ENCODE measurements at regions not wholly inside any gene's neighbourhood (a gene's known extent, or its start where the extent isn't known, plus 50 kb on each side); places are given as distances from the start of the nearest gene placed in this dataset.

DNA sequence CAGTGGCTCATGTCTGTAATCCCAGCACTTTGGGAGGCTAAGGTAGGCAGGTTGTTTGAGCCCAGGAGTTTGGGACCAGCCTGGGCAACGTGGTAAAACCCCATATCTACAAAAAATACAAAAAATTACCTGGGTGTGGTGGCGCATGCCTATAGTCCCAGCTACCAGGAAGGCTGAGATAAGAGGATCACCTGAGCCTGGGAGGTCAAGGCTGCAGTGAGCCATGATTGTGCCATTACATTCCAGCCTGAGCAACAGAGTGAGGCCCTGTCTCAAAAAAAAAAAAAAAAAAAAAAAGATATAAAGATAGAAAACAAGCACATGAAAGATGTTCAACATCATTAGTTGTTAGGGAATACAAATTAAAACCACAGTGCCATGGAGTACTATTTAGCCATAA, 65.3 kb upstream of the UGP2 start:
- no peaks in the 10 kb centered on the region for H3K9me3 ChIP-seq
- no peak overlapping the region for H2AFZ ChIP-seq (ENCODE audit: low read depth)
- no peaks in the 10 kb centered on the region for H3F3A ChIP-seq (replicated peaks; ENCODE audit: insufficient read depth)
- TF ChIP-seq JUND (IDR thresholded peaks at IDR 0.05) (no peak), TEAD4 (IDR thresholded peaks at IDR 0.05; ENCODE audit: borderline replicate concordance, insufficient read depth) (no peak), ELF1 (IDR thresholded peaks at IDR 0.05) (no peak), EZH2phosphoT487 (IDR thresholded peaks at IDR 0.05; ENCODE audit: borderline replicate concordance, low read depth) (no peak), CHD2 (IDR thresholded peaks at IDR 0.05; ENCODE audit: low read length, partially characterized antibody) (no peak), RXRA (IDR thresholded peaks at IDR 0.05; ENCODE audit: borderline replicate concordance, low read depth) (no peak), RFX5 (IDR thresholded peaks at IDR 0.05; ENCODE audit: low read length) (no peak), POLR2AphosphoS5 (IDR thresholded peaks at IDR 0.05; ENCODE audit: low read depth, low read length) (no peak), NRF1 (IDR thresholded peaks at IDR 0.05; ENCODE audit: low read depth, low read length) (no peak), TAF1 (IDR thresholded peaks at IDR 0.05; ENCODE audit: borderline replicate concordance, low read depth, low read length) (no peak), SMC3 (IDR thresholded peaks at IDR 0.05; ENCODE audit: low read depth, low read length) (no peak), MXI1 (IDR thresholded peaks at IDR 0.05; ENCODE audit: low read depth, low read length) (no peak), FOXM1 (IDR thresholded peaks at IDR 0.05; ENCODE audit: low read depth) (no peak), TCF12 (IDR thresholded peaks at IDR 0.05) (no peak)
- TF ChIP-seq, protein P1, sequence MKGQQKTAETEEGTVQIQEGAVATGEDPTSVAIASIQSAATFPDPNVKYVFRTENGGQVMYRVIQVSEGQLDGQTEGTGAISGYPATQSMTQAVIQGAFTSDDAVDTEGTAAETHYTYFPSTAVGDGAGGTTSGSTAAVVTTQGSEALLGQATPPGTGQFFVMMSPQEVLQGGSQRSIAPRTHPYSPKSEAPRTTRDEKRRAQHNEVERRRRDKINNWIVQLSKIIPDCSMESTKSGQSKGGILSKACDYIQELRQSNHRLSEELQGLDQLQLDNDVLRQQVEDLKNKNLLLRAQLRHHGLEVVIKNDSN (IDR thresholded peaks at IDR 0.05; ENCODE audit: borderline replicate concordance, low read depth): no peak
- TF ChIP-seq, protein P2, sequence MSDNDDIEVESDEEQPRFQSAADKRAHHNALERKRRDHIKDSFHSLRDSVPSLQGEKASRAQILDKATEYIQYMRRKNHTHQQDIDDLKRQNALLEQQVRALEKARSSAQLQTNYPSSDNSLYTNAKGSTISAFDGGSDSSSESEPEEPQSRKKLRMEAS (IDR thresholded peaks at IDR 0.05; ENCODE audit: low read depth): no peak
- TF ChIP-seq, protein P3, sequence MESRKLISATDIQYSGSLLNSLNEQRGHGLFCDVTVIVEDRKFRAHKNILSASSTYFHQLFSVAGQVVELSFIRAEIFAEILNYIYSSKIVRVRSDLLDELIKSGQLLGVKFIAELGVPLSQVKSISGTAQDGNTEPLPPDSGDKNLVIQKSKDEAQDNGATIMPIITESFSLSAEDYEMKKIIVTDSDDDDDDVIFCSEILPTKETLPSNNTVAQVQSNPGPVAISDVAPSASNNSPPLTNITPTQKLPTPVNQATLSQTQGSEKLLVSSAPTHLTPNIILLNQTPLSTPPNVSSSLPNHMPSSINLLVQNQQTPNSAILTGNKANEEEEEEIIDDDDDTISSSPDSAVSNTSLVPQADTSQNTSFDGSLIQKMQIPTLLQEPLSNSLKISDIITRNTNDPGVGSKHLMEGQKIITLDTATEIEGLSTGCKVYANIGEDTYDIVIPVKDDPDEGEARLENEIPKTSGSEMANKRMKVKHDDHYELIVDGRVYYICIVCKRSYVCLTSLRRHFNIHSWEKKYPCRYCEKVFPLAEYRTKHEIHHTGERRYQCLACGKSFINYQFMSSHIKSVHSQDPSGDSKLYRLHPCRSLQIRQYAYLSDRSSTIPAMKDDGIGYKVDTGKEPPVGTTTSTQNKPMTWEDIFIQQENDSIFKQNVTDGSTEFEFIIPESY (IDR thresholded peaks at IDR 0.05; ENCODE audit: borderline replicate concordance, low read depth): no peak
- TF ChIP-seq, protein P4, sequence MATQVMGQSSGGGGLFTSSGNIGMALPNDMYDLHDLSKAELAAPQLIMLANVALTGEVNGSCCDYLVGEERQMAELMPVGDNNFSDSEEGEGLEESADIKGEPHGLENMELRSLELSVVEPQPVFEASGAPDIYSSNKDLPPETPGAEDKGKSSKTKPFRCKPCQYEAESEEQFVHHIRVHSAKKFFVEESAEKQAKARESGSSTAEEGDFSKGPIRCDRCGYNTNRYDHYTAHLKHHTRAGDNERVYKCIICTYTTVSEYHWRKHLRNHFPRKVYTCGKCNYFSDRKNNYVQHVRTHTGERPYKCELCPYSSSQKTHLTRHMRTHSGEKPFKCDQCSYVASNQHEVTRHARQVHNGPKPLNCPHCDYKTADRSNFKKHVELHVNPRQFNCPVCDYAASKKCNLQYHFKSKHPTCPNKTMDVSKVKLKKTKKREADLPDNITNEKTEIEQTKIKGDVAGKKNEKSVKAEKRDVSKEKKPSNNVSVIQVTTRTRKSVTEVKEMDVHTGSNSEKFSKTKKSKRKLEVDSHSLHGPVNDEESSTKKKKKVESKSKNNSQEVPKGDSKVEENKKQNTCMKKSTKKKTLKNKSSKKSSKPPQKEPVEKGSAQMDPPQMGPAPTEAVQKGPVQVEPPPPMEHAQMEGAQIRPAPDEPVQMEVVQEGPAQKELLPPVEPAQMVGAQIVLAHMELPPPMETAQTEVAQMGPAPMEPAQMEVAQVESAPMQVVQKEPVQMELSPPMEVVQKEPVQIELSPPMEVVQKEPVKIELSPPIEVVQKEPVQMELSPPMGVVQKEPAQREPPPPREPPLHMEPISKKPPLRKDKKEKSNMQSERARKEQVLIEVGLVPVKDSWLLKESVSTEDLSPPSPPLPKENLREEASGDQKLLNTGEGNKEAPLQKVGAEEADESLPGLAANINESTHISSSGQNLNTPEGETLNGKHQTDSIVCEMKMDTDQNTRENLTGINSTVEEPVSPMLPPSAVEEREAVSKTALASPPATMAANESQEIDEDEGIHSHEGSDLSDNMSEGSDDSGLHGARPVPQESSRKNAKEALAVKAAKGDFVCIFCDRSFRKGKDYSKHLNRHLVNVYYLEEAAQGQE (IDR thresholded peaks at IDR 0.05; ENCODE audit: low read depth, low read length): no peak
- H3K36me3 ChIP-seq (replicated peaks in 1 of 2; ENCODE audit: control insufficient read depth in 1 of 2, insufficient read depth in 2 of 2, low read length in 1 of 2): no peaks in the 10 kb centered on the region
- ChIA-PET POLR2A (no interaction called here), CTCF (no interaction called here)
- no peak for DNase-seq
- H3K79me2 ChIP-seq (ENCODE audit: insufficient read depth): no peaks in the 10 kb centered on the region
- no peaks in the 10 kb centered on the region for H3K4me1 ChIP-seq (ENCODE audit: control insufficient read depth in 1 of 2, insufficient read depth in 2 of 2, low read depth in 1 of 2, low read length in 1 of 2)
- WGBS (ENCODE audit: low lambda C conversion rate): 75% methylated on average over 2 of the region's 2 CpGs
- H3K9ac ChIP-seq: no peak overlapping the region
- no peaks in the 10 kb centered on the region for H3K9me2 ChIP-seq
- no peak overlapping the region for H3K4me2 ChIP-seq
- H3K27me3 ChIP-seq (ENCODE audit: insufficient read depth): no peaks in the 10 kb centered on the region
- H3K27ac ChIP-seq (ENCODE audit: low read depth in 2 of 2, low read length in 1 of 2): no peak overlapping the region
- H4K20me1 ChIP-seq (ENCODE audit: insufficient read depth): no peaks in the 10 kb centered on the region
- no peak overlapping the region for H3K4me3 ChIP-seq (ENCODE audit: low read depth in 2 of 2, low read length in 1 of 2)

Data from SK-N-SH (cell line).